GM21423 (cell line): ENCODE measurements at regions not wholly inside any gene's neighbourhood (a gene's known extent, or its start where the extent isn't known, plus 50 kb on each side); places are given as distances from the start of the nearest gene placed in this dataset.

Experiments
- ATAC-seq: cut with Tn5 transposase; IDR thresholded peaks from one replicate; pipeline ENCODE4 v1.9.1; 2021; ENCODE audit warnings: mild to moderate bottlenecking, moderate library complexity; ENCODE audit not compliant: unreplicated experiment

- ATAC-seq, result no peak
Observed at GRCh38 chr9:108473209-108474112, 382.3 kb downstream of the ACTL7B start.

GRCh38 chr9:108469654-108470053 lies 386.1 kb downstream of the ACTL7B start:
- ATAC-seq, result no peak

GRCh38 chr9:108468364-108468763 lies 387.4 kb downstream of the ACTL7B start:
- ATAC-seq, result peak; percentile 54

DNA sequence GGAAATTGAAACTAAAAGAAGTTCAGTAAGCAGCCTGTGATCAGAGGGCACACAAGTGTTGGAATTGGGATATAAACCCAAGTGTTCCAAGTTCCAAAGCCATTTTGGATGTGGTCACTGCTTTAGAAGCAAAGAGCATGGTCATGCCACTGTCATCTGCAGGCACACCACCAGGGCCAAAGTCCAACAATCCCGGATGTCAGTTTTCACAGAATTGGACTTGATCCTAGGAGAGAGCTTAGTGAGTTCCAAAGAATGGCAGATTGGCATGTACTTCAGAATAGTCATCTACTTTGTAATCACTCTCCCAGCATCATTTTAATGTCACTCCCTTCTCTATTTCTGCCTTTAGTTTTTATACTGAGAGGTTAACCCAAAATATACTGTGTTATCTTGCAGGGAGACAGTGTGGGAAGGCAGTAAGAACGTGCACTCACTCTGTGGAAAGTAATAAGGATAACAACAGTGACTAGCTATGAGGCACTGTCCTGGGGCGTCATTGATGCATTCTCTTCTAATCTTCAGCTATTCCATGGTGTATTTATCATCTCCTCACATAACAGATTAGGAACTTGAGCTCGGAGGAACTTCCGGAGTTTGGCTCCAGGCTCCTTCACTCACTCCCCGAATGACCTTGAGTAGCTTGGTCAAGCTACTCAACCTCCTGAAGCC lies 388.0 kb downstream of the ACTL7B start:
- peak; percentile 10 for ATAC-seq

DNA sequence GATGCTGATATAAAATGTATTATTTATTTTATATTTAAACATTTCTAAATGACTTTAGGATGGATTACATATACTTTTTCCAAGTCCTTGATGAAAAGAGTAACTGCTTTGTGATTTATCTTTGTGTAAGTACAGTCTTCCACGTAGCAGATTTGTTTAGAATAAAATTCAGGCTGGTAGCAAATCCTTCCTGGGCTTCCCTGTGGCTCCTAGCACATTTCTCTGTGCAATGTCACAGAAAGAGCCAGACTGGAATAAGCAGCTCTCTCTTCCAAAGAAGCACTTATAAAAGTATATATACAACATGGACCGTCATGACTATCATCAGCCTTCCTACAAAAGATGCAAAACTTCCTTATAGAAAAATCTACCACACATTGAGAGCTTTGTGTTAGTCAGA lies 388.6 kb downstream of the ACTL7B start:
- no peak for ATAC-seq

- no peak for ATAC-seq
Observed at GRCh38 chr9:108466304-108466703, 389.5 kb downstream of the ACTL7B start.

DNA sequence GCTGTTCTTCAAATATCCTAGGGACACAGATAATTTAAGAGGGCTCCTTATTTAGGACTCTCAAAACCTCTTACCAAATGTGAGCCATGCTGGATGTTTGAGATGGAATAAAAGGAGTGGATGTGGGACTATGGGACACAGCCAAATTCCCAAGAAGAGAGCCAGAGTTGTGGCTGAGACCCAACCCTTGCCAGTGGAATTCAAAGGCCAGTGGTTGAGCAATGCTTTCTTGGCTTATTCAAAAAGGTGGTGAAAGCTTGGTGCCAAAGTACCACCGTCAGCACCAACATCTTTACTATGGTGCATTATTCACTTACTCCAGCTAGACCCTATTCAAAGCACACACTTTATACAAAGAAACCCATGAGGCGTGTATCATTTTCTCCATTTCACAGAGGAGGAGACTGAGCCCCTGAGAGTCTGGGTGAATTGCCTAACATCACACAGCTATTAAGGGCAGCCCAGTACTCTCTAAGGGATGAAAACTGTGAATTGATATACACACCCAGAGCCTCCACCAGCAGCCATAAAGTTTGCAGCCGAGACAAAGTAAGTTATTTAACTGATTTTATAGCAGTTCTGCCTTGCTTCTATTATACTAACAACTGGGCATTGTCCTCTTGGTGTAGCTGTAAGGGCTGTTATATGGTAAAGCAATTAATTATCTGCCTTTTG lies 391.7 kb downstream of the ACTL7B start:
- no peak for ATAC-seq

- no peak for ATAC-seq
Observed at GRCh38 chr9:108456903-108457302, 398.9 kb downstream of the ACTL7B start.

GRCh38 chr9:108445431-108446071 lies 410.2 kb downstream of the ACTL7B start:
- ATAC-seq, result no peak

DNA sequence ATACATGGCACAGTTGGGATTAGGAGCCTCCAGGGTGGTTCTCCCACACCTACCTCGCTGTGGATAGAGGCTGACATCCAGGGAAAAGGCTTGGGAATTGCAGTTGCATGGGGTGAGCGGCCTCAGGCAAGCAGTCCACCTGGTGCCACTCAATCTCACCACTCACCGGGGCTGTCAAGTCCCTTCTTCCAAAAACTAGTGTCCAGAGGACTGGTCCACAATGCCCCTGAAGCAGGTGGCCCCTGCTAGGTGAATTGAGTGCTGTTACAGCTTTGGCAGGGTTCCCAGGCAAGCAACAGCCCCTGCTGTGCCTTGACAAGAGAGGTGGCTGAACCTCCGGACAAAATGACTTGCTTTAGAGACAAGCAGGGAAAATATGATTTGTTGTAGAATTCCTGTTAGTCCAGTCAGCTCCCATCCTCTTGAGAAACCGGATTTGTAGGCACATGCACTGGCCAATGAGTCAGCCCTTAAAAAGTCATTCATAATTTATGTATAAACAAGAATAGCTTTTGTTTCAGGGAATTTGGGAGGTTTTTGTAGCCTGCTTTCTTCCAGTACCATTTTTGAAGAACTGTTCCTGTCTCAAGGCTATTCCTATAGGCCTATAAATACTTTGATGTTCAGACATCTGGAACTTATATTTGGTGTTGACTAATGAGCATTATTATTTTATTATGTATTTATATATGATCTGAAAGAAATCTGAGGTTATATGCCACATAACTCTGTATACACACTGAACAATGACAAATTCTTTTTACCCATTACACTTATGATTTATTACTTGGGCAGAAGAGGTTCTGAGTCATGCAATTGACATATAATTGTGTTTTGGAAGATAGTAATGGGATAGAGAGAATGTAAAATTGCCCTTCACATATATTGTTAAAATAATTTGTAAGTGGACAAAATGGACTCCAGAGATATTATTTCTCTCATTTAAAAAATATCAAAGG lies 411.1 kb downstream of the ACTL7B start:
- ATAC-seq, result no peak

- ATAC-seq, result no peak
Observed at GRCh38 chr9:108443741-108444140, 412.0 kb downstream of the ACTL7B start.

DNA sequence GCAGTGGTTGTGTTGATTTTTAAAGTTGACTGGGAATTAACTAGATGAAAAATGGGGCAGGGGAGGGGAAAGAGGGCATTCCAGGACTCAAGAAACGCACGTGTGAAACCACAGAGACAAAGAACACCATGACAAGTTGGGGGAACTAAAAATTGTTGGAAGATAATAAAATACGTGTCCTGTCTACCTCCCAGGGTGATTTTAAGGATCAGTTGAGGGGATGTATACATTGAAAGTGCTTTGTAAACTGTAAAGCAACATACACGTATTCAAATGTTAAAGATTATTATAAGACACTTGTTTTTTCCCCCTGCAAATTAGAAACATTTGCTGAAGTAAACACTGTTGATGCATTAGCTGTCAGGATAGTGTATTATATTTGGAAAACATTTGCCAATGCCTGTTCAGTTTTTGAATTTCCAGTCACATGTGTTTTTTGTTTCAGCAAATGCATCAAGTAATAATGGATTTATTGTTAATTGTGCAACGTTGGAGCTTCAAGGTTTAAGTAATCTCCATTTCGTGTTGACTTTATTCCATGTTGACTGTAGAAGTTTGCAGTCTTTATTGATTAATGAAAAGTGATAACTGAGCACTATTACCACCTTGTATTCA lies 412.7 kb downstream of the ACTL7B start:
- ATAC-seq, result no peak

GRCh38 chr9:108442627-108443018 lies 413.2 kb downstream of the ACTL7B start:
- ATAC-seq, result no peak

DNA sequence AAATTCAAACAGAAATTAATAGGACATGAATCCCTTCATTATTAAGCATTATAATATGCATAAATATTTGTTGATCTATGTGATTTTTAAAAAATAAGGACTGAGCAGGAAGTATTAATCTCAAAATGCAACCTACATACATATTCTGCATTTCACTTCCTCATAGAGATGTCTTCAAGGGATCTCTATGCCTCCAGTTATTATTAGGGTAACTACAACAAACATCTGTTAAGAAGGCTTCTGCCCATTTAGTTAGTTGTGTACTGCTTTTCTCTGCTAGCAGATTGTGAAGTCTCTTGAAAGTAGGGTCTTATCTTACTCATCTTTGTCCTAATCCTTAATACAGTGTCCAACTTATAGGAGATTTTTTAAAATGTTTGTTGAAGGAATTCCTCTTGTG lies 414.1 kb downstream of the ACTL7B start:
- ATAC-seq, result no peak

- ATAC-seq, result no peak
Observed at GRCh38 chr9:108441251-108441650, 414.5 kb downstream of the ACTL7B start.

- no peak for ATAC-seq
Observed at GRCh38 chr9:108439947-108440346, 415.8 kb downstream of the ACTL7B start.

- ATAC-seq, result no peak
Observed at GRCh38 chr9:108437656-108438055, 418.1 kb downstream of the ACTL7B start.

DNA sequence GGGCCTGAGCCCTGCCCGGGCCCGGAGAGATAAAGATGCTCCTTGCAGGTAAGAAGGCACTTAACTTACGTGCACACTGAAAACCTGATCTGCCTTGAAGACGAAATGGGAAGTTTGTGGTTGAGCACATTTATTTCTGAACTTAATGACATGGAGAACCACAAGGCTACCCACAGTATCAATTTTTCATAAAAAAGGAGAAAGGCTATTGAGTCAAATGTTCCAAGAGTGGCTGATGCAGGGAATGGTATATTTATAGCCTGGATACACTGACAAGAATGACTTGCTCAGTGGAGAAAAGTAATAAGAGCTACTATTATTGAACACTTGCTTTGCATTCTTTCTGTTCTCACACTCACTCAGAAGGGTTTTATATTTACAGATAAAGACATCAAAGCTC lies 419.3 kb downstream of the ACTL7B start:
- ATAC-seq, result no peak

GRCh38 chr9:108434502-108434901 lies 421.3 kb downstream of the ACTL7B start:
- ATAC-seq, result no peak

DNA sequence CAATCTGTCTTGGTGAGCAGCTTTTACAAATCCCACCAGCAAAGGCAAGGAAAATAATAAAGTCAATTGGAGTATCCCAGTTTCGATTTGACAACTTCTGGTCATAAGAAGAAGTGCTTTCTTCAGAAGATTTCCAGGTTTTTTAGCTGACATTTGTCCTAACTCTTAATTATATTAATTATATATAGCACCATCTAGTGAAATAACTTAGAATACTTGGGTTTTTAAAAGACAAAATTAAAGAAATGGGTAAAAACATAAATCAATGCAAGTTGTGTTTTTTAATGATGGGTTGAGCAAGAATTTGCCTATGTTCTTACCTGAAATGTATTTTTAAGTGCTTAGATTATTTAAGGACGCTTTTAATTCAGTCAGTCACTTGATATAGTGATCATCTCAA lies 421.8 kb downstream of the ACTL7B start:
- ATAC-seq, result no peak
